ENCODE measurements at regions not wholly inside any gene's neighbourhood (a gene's known extent, or its start where the extent isn't known, plus 50 kb on each side); places are given as distances from the start of the nearest gene placed in this dataset.
A peak's percentile ranks its signal among the peaks of the same experiment; 100 is the strongest.
"Not testable (repeated sequence)": the region's sequence is repeated elsewhere in the genome, so short reads cannot be mapped to it uniquely, and the experiment has no call there.

DNA sequence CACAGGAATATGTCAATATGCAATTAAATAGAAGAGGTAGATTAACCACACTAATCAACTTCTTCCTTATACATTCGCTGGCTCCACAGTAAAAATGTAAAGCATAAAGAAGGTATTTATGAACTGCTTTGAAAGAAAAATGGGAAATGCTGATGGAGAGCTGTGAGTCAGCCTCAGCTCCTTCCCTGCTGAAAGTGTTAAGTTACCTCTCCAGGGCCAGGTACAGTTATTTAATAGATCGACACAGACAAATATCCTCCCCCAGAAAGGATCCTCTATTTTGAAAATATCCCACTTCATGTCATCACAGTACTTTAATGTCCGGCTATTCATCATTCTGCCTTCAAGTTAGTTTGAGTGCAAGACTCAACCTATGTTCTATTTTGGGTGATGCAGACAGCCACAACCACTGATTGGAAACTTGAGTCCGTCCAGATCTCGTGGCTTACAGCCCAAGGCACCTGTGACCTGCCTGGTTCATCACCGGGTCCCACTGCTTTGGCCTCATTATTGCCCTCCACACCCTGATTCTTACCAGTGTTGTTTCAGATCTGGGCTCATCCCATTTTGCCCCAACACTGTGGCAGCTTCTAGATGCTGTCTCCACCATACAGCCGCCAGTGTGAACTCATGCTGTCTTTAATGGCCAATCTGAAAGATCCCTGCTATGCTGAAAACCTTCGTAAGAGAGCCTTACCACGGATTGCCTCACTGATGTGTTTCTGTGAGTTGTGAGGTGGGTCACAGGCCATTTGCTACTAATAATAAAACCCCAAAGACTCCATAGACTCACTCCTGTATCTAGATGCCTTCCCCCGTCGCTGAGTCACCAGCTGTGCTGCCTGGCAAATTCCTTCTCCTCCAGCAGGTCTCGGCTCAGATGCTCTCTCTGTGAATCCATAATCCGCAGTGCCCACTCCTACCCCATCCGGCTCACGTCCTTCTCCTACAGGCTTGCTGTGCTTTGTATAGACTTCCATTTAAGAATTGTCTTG lies 56.2 kb upstream of the DDAH1 start:
- DNase-seq (ENCODE audit: low read depth), result peak; percentile 66

DNA sequence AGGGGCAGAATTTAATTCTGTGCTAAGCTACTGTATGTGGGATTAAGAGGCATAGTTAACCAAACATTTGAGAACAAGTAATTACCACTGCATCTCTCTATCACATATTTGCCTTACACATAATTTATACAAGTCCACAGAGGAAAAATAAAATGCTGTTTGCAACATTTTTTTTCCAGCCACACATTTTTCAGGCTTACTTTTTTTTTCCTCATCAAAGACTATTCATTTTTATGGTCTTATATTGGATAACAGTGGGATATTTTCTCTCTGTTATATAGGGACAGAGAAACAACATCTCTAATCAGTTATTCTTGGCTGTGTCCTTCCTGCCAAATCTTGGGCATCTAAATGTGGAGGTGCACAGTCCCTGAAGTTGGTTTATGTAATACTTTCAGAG lies 57.5 kb upstream of the DDAH1 start:
- not testable (repeated sequence) for DNase-seq (ENCODE audit: low read depth)

DNA sequence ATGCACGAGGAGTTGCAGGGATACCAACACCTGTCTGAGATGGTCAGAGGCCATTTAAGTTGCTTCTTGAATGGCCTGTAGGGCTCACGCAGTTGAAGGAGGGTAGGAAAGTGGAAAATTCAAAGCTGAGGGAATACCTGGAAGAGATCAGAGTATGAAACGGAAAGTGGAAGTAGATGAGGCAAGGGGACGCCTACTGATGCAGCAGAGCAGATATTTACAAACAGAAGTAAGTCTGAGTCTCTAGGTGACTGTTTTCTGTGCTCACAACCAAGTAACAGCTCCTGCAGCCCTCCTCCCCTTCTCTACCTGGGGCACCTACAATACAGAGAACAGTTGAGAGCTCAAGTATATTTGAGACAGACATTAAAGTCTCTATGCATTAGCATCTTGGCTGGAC lies 57.5 kb upstream of the CCN1 start:
- DNase-seq (ENCODE audit: low read depth), result not testable (repeated sequence)

DNA sequence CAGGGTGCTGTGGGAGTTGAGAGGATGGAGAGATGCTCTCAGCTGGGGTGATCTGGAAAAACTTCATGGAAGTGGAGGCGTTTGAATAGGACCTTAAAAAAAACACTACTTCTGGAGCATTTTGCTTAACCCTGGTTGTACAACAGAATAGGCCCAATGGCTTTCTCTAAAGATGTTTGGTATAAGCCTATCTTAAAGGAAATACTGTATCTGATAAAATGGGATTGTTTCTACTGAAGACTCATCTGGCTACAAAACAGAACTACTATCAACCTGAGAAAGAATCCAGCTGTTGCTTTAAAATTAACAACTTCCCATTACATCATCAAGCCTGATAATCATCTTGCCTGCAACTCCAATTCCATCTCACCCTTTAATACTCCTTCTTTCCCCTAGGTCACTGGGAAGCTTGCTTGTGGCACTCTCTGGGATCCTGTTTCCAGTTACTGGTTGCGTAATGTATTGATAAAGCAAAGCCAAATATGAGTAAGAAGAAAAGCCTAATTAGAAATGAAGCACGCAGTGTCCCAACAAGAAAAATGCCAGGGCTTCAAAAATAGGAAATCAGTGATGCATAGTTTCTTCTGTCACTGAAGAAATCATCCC lies 56.2 kb upstream of the CCN1 start:
- peak; percentile 53 for DNase-seq (ENCODE audit: low read depth)

DNA sequence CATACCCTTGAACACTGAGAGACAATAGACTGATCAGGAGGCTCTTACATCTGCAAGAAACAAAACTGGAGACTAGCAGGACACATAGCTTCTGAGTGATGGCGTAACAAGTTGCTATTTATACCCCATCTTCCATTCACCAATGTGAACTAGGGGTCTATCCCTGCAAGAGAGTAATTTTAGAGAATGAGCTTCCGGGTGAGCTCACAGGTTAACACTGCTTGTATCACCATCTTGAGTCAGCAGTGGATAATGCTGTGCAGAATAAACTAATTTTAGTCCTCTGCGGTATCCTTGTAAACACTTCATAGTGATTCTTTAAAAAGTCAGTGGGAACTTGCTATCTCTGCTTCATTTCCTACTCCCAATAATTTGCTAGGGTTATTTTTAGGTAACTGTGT lies 55.0 kb upstream of the CCN1 start:
- peak; percentile 23 for DNase-seq (ENCODE audit: low read depth)

DNA sequence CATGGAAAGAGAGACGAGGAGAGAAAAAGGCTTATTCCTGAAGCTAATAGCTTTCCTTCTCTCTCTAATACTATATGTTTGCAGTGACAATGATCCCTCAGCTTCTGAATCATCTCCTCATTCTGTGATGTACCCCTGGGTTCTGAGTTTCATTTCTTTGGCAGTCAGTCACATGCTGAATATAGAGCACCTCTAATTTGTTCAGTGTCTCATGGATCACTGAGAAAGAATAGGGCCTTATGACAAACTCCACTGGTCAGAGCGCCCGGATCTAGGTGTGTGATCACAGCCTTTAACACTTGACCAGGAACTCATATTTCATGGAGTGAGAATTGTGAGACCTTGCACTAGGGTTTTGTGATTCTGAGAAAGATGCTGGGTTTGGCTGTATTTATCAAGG lies 54.3 kb upstream of the CCN1 start:
- not testable (repeated sequence) for DNase-seq (ENCODE audit: low read depth)

DNA sequence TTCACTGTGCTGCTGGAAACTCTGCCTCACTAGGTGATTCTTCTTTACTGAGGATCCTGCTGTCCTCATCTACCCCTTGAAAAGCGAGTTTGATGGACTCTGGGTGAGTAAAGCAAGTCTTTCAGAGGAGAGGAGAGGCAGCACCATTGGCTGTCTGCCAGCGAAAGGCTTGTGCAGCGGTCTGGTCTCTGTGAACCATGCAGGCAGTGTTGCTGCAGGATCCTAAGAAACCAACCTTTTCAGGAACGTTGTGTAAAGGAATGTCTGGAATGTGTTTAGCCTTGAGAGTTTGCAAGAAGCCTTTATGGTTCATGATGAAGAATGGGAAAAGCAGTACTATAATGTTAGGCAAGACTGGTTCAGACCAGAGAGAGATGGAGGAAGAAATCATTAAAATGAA lies 53.4 kb upstream of the CCN1 start:
- DNase-seq (ENCODE audit: low read depth), result peak; percentile 84

Measured in HS-5 (cell line).